Astrocyte (in vitro differentiated cells and primary cell): ENCODE measurements at regions not wholly inside any gene's neighbourhood (a gene's known extent, or its start where the extent isn't known, plus 50 kb on each side); places are given as distances from the start of the nearest gene placed in this dataset.

Experiments used
- DNase-seq: peaks from one replicate; pipeline ENCODE4 v3.0.0-alpha.2; 2010; ENCODE audit warnings: low read depth
- FAIRE-seq: peaks from 2 replicates; lab custom pipeline; 2011; peaks lifted over from hg19 to GRCh38; lab: Jason Lieb, UNC
- H2AFZ ChIP-seq: 2 replicates; pipeline ENCODE4 v1.6.0; 2012; ENCODE audit warnings: low read depth, low read length, inconsistent platforms
- H3K27ac ChIP-seq: 2 replicates; pipeline ENCODE4 v1.5.1; 2011; ENCODE audit warnings: low read depth, low read length, inconsistent platforms
- H3K27me3 ChIP-seq: 2 replicates; pipeline ENCODE4 v1.6.0; 2011; ENCODE audit warnings: low read length, inconsistent platforms; ENCODE audit not compliant: insufficient read depth
- H3K36me3 ChIP-seq: 2 replicates; pipeline ENCODE4 v1.5.1; 2011; ENCODE audit warnings: low read length, inconsistent platforms; ENCODE audit not compliant: insufficient read depth
- H3K4me1 ChIP-seq: 2 replicates; pipeline ENCODE4 v1.5.1; 2011; ENCODE audit warnings: low read length, inconsistent platforms; ENCODE audit not compliant: insufficient read depth
- H3K4me2 ChIP-seq: 2 replicates; pipeline ENCODE4 v1.6.0; 2012; ENCODE audit warnings: low read length, inconsistent platforms
- H3K4me3 ChIP-seq: 2 replicates; pipeline ENCODE4 v1.5.1; 2011; ENCODE audit warnings: low read depth, mild to moderate bottlenecking, low read length, inconsistent platforms; ENCODE audit not compliant: insufficient read depth
- H3K79me2 ChIP-seq: 2 replicates; pipeline ENCODE4 v1.6.0; 2012; ENCODE audit warnings: mild to moderate bottlenecking, low read length, inconsistent platforms; ENCODE audit not compliant: insufficient read depth
- H3K9ac ChIP-seq: 2 replicates; pipeline ENCODE4 v1.6.0; 2012; ENCODE audit warnings: mild to moderate bottlenecking, low read length, inconsistent platforms
- H3K9me3 ChIP-seq: 2 replicates; pipeline ENCODE4 v1.5.1; 2012; ENCODE audit warnings: low read depth, mild to moderate bottlenecking, low read length, inconsistent platforms; ENCODE audit not compliant: insufficient read depth
- H4K20me1 ChIP-seq: 2 replicates; pipeline ENCODE4 v1.6.0; 2012; ENCODE audit warnings: low read length, inconsistent platforms; ENCODE audit not compliant: insufficient read depth
- H3K27ac Mint-ChIP-seq: one replicate; pipeline ENCODE4 v1.8.0; 2021; ENCODE audit warnings: mild to moderate bottlenecking, mixed read lengths; ENCODE audit not compliant: unreplicated experiment
- H3K27me3 Mint-ChIP-seq: one replicate; pipeline ENCODE4 v1.8.0; 2021; ENCODE audit warnings: low read depth, mixed read lengths; ENCODE audit not compliant: unreplicated experiment
- H3K36me3 Mint-ChIP-seq: one replicate; pipeline ENCODE4 v1.8.0; 2021; ENCODE audit warnings: low read depth, mixed read lengths; ENCODE audit not compliant: unreplicated experiment
- H3K4me1 Mint-ChIP-seq: one replicate; pipeline ENCODE4 v1.8.0; 2021; ENCODE audit warnings: low read depth, mixed read lengths; ENCODE audit not compliant: unreplicated experiment
- H3K4me3 Mint-ChIP-seq: one replicate; pipeline ENCODE4 v1.8.0; 2021; ENCODE audit warnings: mild to moderate bottlenecking, moderate library complexity, mixed read lengths; ENCODE audit not compliant: unreplicated experiment
- H3K9me3 Mint-ChIP-seq: one replicate; pipeline ENCODE4 v1.8.0; 2021; ENCODE audit warnings: mild to moderate bottlenecking, mixed read lengths; ENCODE audit not compliant: unreplicated experiment
- CTCF ChIP-seq: IDR thresholded peaks from 2 replicates; pipeline ENCODE4 v1.5.1; 2011; ENCODE audit warnings: low read depth, mild to moderate bottlenecking, inconsistent platforms, low read length, moderate library complexity; ENCODE audit not compliant: insufficient read depth
- EZH2 ChIP-seq: IDR thresholded peaks from 2 replicates; pipeline ENCODE4 v1.6.1; 2012; ENCODE audit warnings: mild to moderate bottlenecking, low read length, inconsistent platforms; ENCODE audit not compliant: insufficient read depth

GRCh38 chr9:25472681-25473080, 205.6 kb downstream of the TUSC1 start:
- Histone ChIP-seq H3K79me2 (no peaks in the 10 kb centered on the region), H3K4me3 (no peak overlapping the region), H3K4me1 (no peaks in the 10 kb centered on the region), H4K20me1 (no peaks in the 10 kb centered on the region), H3K9ac (no peak overlapping the region), H3K27ac (no peak overlapping the region), H3K4me2 (no peak overlapping the region), H3K9me3 (no peaks in the 10 kb centered on the region), H3K36me3 (no peaks in the 10 kb centered on the region), H3K27me3 (no peaks in the 10 kb centered on the region), H2AFZ (no peak overlapping the region)
- no peaks in the 10 kb centered on the region for H3K4me1 Mint-ChIP-seq
- no peak for DNase-seq
- TF ChIP-seq EZH2 = no peak
- TF ChIP-seq CTCF = no peak
- no peak for FAIRE-seq
- no peaks in the 10 kb centered on the region for H3K36me3 Mint-ChIP-seq
- no peaks in the 10 kb centered on the region for H3K27me3 Mint-ChIP-seq
- peaks cover 6% of the 10 kb centered on the region for H3K9me3 Mint-ChIP-seq
- no peak overlapping the region for H3K27ac Mint-ChIP-seq
- no peak overlapping the region for H3K4me3 Mint-ChIP-seq

GRCh38 chr9:25472085-25472607, 206.1 kb downstream of the TUSC1 start:
- Histone ChIP-seq H3K4me3 (no peak overlapping the region), H2AFZ (no peak overlapping the region), H3K9me3 (no peaks in the 10 kb centered on the region), H3K4me1 (no peaks in the 10 kb centered on the region), H3K4me2 (no peak overlapping the region), H3K36me3 (no peaks in the 10 kb centered on the region), H3K27ac (no peak overlapping the region), H3K79me2 (no peaks in the 10 kb centered on the region), H3K27me3 (no peaks in the 10 kb centered on the region), H4K20me1 (no peaks in the 10 kb centered on the region), H3K9ac (no peak overlapping the region)
- Mint-ChIP-seq H3K9me3 (peaks cover 6% of the 10 kb centered on the region), H3K36me3 (no peaks in the 10 kb centered on the region), H3K27ac (no peak overlapping the region), H3K4me3 (no peak overlapping the region), H3K4me1 (no peaks in the 10 kb centered on the region), H3K27me3 (no peaks in the 10 kb centered on the region)
- FAIRE-seq (no peak), DNase-seq (no peak)
- TF ChIP-seq EZH2 (no peak), CTCF (no peak)

- DNase-seq = no peak
- no peak overlapping the region for H3K4me3 Mint-ChIP-seq
- H3K4me2 ChIP-seq = no peak overlapping the region
- no peak for TF ChIP-seq EZH2
- TF ChIP-seq CTCF = no peak
- H3K79me2 ChIP-seq = no peaks in the 10 kb centered on the region
- H3K27ac Mint-ChIP-seq = no peak overlapping the region
- no peaks in the 10 kb centered on the region for H4K20me1 ChIP-seq
- H2AFZ ChIP-seq = no peak overlapping the region
- H3K9me3 ChIP-seq = no peaks in the 10 kb centered on the region
- no peaks in the 10 kb centered on the region for H3K27me3 ChIP-seq
- no peaks in the 10 kb centered on the region for H3K27me3 Mint-ChIP-seq
- H3K4me1 Mint-ChIP-seq = no peaks in the 10 kb centered on the region
- H3K4me3 ChIP-seq = no peak overlapping the region
- H3K27ac ChIP-seq = no peak overlapping the region
- no peak for FAIRE-seq
- no peaks in the 10 kb centered on the region for H3K36me3 Mint-ChIP-seq
- no peaks in the 10 kb centered on the region for H3K9me3 Mint-ChIP-seq
- no peaks in the 10 kb centered on the region for H3K4me1 ChIP-seq
- no peaks in the 10 kb centered on the region for H3K36me3 ChIP-seq
- H3K9ac ChIP-seq = no peak overlapping the region
These were observed 216.8 kb downstream of the TUSC1 start for GRCh38 chr9:25461416-25461815.
